Fibroblast of gingiva (primary cell): ENCODE measurements at regions not wholly inside any gene's neighbourhood (a gene's known extent, or its start where the extent isn't known, plus 50 kb on each side); places are given as distances from the start of the nearest gene placed in this dataset.

Experiments used
- DNase-seq: peaks from one replicate; pipeline ENCODE4 v3.0.0-alpha.2; 2011; ENCODE audit warnings: low read depth

- DNase-seq, result peak; percentile 44
Observed at GRCh38 chr12:116456330-116457082, 102.7 kb upstream of the MAP1LC3B2 start.

GRCh38 chr12:116458492-116458891 is 100.7 kb upstream of the MAP1LC3B2 start:
- no peak for DNase-seq

GRCh38 chr12:116459011-116459875 is 99.9 kb upstream of the MAP1LC3B2 start:
- no peak for DNase-seq

- DNase-seq, result peak; percentile 7
Observed at GRCh38 chr12:116459916-116460663, 99.1 kb upstream of the MAP1LC3B2 start.

GRCh38 chr12:116461060-116461459 is 98.1 kb upstream of the MAP1LC3B2 start:
- DNase-seq, result no peak

GRCh38 chr12:116463366-116463765 is 95.8 kb upstream of the MAP1LC3B2 start:
- DNase-seq, result no peak

GRCh38 chr12:116465407-116465806 is 93.8 kb upstream of the MAP1LC3B2 start:
- DNase-seq, result no peak

- DNase-seq, result no peak
Observed at GRCh38 chr12:116465856-116466255, 93.3 kb upstream of the MAP1LC3B2 start.

GRCh38 chr12:116466536-116466935 is 92.6 kb upstream of the MAP1LC3B2 start:
- DNase-seq, result no peak

GRCh38 chr12:116469344-116469743 is 89.8 kb upstream of the MAP1LC3B2 start:
- DNase-seq, result no peak

GRCh38 chr12:116471544-116471943 is 87.6 kb upstream of the MAP1LC3B2 start:
- DNase-seq, result no peak

- no peak for DNase-seq
Observed at GRCh38 chr12:116472193-116472592, 87.0 kb upstream of the MAP1LC3B2 start.

- no peak for DNase-seq
Observed at GRCh38 chr12:116473416-116473815, 85.8 kb upstream of the MAP1LC3B2 start.

GRCh38 chr12:116474331-116474730 is 84.8 kb upstream of the MAP1LC3B2 start:
- DNase-seq, result peak; percentile 37

GRCh38 chr12:116474899-116475298 is 84.3 kb upstream of the MAP1LC3B2 start:
- DNase-seq, result no peak

- no peak for DNase-seq
Observed at GRCh38 chr12:116476227-116476822, 82.9 kb upstream of the MAP1LC3B2 start.

- no peak for DNase-seq
Observed at GRCh38 chr12:116478243-116478773, 80.9 kb upstream of the MAP1LC3B2 start.

- DNase-seq, result no peak
Observed at GRCh38 chr12:116480210-116480810, 78.9 kb upstream of the MAP1LC3B2 start.

- no peak for DNase-seq
Observed at GRCh38 chr12:116481726-116482125, 77.5 kb upstream of the MAP1LC3B2 start.

GRCh38 chr12:116482179-116482578 is 77.0 kb upstream of the MAP1LC3B2 start:
- no peak for DNase-seq

- no peak for DNase-seq
Observed at GRCh38 chr12:116482859-116483258, 76.3 kb upstream of the MAP1LC3B2 start.
